SU-DHL-6 (cell line): ENCODE measurements at regions not wholly inside any gene's neighbourhood (a gene's known extent, or its start where the extent isn't known, plus 50 kb on each side); places are given as distances from the start of the nearest gene placed in this dataset.

ENCODE experiments used
- H2AFZ ChIP-seq: fragments of 200-600 bp; sonication (generic); 2 replicates; pipeline ENCODE4 v1.6.1; 2014; ENCODE audit warnings: low read depth, mild to moderate bottlenecking, moderate library complexity, mixed read lengths, antibody characterized with exemption, low read length; ENCODE audit not compliant: severe bottlenecking
- H3F3A ChIP-seq: fragments of 200-600 bp; shearing (Covaris generic); 2 replicates; pipeline ENCODE4 v1.6.0; 2016; ENCODE audit warnings: antibody characterized with exemption, mild to moderate bottlenecking; ENCODE audit not compliant: insufficient read depth
- H3K27ac ChIP-seq: fragments of 200-600 bp; sonication (generic); 2 replicates; pipeline ENCODE4 v1.5.1; 2016; ENCODE audit warnings: low read depth, mild to moderate bottlenecking, low read length, moderate library complexity, mixed read lengths
- H3K27me3 ChIP-seq: fragments of 200-600 bp; sonication (generic), shearing (Covaris generic); 2 replicates; pipeline ENCODE4 v1.6.0; 2014; ENCODE audit warnings: mild to moderate bottlenecking, low read length
- H3K36me3 ChIP-seq: fragments of 200-600 bp; sonication (generic); 2 replicates; pipeline ENCODE4 v1.6.1; 2014; ENCODE audit warnings: mild to moderate bottlenecking, low read length, mixed read lengths
- H3K4me2 ChIP-seq: fragments of 300-600, 200-600 bp; shearing (Covaris generic), sonication (generic); 2 replicates; pipeline ENCODE4 v1.6.0; 2014; ENCODE audit warnings: low read length, low read depth, mild to moderate bottlenecking; ENCODE audit not compliant: poor library complexity, severe bottlenecking
- H3K4me3 ChIP-seq: fragments of 200-600 bp; sonication (generic); 2 replicates; pipeline ENCODE4 v1.5.1; 2014; ENCODE audit warnings: antibody characterized with exemption, low read length, mild to moderate bottlenecking, mixed read lengths; ENCODE audit not compliant: insufficient read depth, poor library complexity, severe bottlenecking
- H3K79me2 ChIP-seq: fragments of 200-600 bp; sonication (generic); 2 replicates; pipeline ENCODE4 v1.6.1; 2014; ENCODE audit warnings: mild to moderate bottlenecking, low read length, moderate library complexity; ENCODE audit not compliant: insufficient read depth
- H3K9ac ChIP-seq: fragments of 200-600 bp; sonication (generic); 2 replicates; pipeline ENCODE4 v1.7.0; 2014; ENCODE audit warnings: mild to moderate bottlenecking, low read length
- H3K9me2 ChIP-seq: fragments of 200-600 bp; sonication (generic); replicated peaks from 2 replicates; pipeline ENCODE4 v1.6.1; 2014; ENCODE audit warnings: low read length; ENCODE audit not compliant: insufficient read depth
- H3K9me3 ChIP-seq: fragments of 200-600 bp; sonication (generic); 2 replicates; pipeline ENCODE4 v1.6.1; 2014; ENCODE audit warnings: low read length, mixed read lengths; ENCODE audit not compliant: insufficient read depth
- H4K20me1 ChIP-seq: fragments of 200-600 bp; sonication (generic); 2 replicates; pipeline ENCODE4 v1.6.1; 2014; ENCODE audit warnings: low read depth, mild to moderate bottlenecking, antibody characterized with exemption, low read length, moderate library complexity, mixed read lengths
- EZH2phosphoT487 ChIP-seq: fragments of 200-600 bp; sonication (generic), shearing (Covaris generic); conservative IDR thresholded peaks from 2 replicates; pipeline ENCODE4 v1.6.1; 2018; ENCODE audit warnings: mild to moderate bottlenecking, antibody characterized with exemption, low read length, moderate library complexity, mixed read lengths
- TF ChIP-seq, protein P1 (sequence below): fragments of 200-600 bp; sonication (generic); IDR thresholded peaks from one replicate; pipeline ENCODE4 v1.5.1; 2017; ENCODE audit warnings: antibody characterized with exemption, mild to moderate bottlenecking, low read length, moderate library complexity; ENCODE audit not compliant: insufficient read depth, poor library complexity, severe bottlenecking

DNA sequence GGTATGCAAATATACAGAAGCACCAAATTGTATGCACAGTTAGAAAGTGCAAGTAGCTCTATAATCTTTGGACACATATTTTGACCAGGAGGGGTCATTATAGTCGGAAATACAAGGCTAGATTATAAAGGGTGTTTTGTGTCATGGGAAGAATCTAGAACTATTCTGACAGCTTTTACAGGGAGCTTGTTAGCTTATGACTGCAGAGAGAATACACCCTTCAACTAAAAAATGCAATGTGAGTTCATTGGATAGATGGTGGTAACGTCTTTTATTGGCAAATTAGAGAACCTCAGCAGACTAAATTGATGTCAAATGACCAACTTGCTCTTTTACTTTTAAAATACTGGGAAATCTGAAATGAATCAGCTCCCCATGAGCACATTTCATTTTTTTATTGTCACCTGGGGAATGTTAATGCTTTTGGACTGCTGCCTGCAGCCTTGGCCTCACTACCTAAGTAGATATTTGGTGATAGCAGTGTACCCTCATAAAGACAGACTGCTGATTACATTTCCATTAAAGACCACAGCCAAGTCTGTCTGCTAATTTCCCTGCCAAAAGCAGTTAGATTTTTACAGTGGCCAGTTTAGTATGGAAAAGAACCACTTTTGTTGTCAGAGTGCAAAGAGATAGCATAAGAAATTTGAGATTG, 515.9 kb upstream of the DPPA4 start:
- no peak overlapping the region for H3K4me2 ChIP-seq
- no peaks in the 10 kb centered on the region for H3K27me3 ChIP-seq
- no peak overlapping the region for H3K4me3 ChIP-seq
- H3K9ac ChIP-seq: no peak overlapping the region
- no peaks in the 10 kb centered on the region for H3K36me3 ChIP-seq
- no peaks in the 10 kb centered on the region for H3K79me2 ChIP-seq
- H3F3A ChIP-seq: no peaks in the 10 kb centered on the region
- H2AFZ ChIP-seq: no peak overlapping the region
- no peaks in the 10 kb centered on the region for H3K9me3 ChIP-seq
- no peak for TF ChIP-seq EZH2phosphoT487
- TF ChIP-seq, protein P1, sequence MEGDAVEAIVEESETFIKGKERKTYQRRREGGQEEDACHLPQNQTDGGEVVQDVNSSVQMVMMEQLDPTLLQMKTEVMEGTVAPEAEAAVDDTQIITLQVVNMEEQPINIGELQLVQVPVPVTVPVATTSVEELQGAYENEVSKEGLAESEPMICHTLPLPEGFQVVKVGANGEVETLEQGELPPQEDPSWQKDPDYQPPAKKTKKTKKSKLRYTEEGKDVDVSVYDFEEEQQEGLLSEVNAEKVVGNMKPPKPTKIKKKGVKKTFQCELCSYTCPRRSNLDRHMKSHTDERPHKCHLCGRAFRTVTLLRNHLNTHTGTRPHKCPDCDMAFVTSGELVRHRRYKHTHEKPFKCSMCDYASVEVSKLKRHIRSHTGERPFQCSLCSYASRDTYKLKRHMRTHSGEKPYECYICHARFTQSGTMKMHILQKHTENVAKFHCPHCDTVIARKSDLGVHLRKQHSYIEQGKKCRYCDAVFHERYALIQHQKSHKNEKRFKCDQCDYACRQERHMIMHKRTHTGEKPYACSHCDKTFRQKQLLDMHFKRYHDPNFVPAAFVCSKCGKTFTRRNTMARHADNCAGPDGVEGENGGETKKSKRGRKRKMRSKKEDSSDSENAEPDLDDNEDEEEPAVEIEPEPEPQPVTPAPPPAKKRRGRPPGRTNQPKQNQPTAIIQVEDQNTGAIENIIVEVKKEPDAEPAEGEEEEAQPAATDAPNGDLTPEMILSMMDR: no peak
- H3K27ac ChIP-seq: no peak overlapping the region
- H4K20me1 ChIP-seq: no peaks in the 10 kb centered on the region
- no peaks in the 10 kb centered on the region for H3K9me2 ChIP-seq

- H4K20me1 ChIP-seq: no peaks in the 10 kb centered on the region
- no peaks in the 10 kb centered on the region for H3K79me2 ChIP-seq
- TF ChIP-seq EZH2phosphoT487: no peak
- TF ChIP-seq, protein P1: no peak
- H3K9me3 ChIP-seq: no peaks in the 10 kb centered on the region
- H3K4me3 ChIP-seq: no peak overlapping the region
- no peaks in the 10 kb centered on the region for H3K36me3 ChIP-seq
- H3K27me3 ChIP-seq: no peaks in the 10 kb centered on the region
- no peak overlapping the region for H3K27ac ChIP-seq
- H3K9me2 ChIP-seq: no peaks in the 10 kb centered on the region
- H3K9ac ChIP-seq: no peak overlapping the region
- H2AFZ ChIP-seq: no peak overlapping the region
- H3K4me2 ChIP-seq: no peak overlapping the region
- no peaks in the 10 kb centered on the region for H3F3A ChIP-seq
Measured at GRCh38 chr3:109863701-109864100, 526.4 kb upstream of the DPPA4 start.

GRCh38 chr3:109864452-109864851, 527.1 kb upstream of the DPPA4 start:
- Histone ChIP-seq H3K9me2 (no peaks in the 10 kb centered on the region), H3K36me3 (no peaks in the 10 kb centered on the region), H2AFZ (no peak overlapping the region), H3K27ac (no peak overlapping the region), H3F3A (no peaks in the 10 kb centered on the region), H3K9me3 (no peaks in the 10 kb centered on the region), H3K9ac (no peak overlapping the region), H3K79me2 (no peaks in the 10 kb centered on the region), H3K27me3 (no peaks in the 10 kb centered on the region), H3K4me3 (no peak overlapping the region), H4K20me1 (no peaks in the 10 kb centered on the region), H3K4me2 (no peak overlapping the region)
- TF ChIP-seq, protein P1: no peak
- TF ChIP-seq EZH2phosphoT487: no peak
